HCT116 (cell line): ENCODE measurements at regions not wholly inside any gene's neighbourhood (a gene's known extent, or its start where the extent isn't known, plus 50 kb on each side); places are given as distances from the start of the nearest gene placed in this dataset.

Experiments
- ATAC-seq: fragments of 200-7000 bp; cut with Tn5 transposase; 2 replicates; pipeline ENCODE4 v1.9.1; 2020; ENCODE audit warnings: mild to moderate bottlenecking, moderate library complexity
- BruUV-seq: library from RNA; stranded (reverse); fragments of 400-500 nt; replicated peaks from 2 replicates; lab custom pipeline; 2021; lab: Mats Ljungman, UMichigan
- CTCF ChIA-PET: fragments of 300-600 bp; sonication (Branson Sonifier 250); formaldehyde crosslinking; loops from one replicate; lab custom pipeline; 2021; ENCODE audit warnings: antibody characterized with exemption; lab: Charles Lee
- POLR2A ChIA-PET: fragments of 300-600, 350-600 bp; sonication (Branson Sonifier 250); formaldehyde crosslinking; loops from one replicate; lab custom pipeline; 2021; ENCODE audit warnings: antibody characterized with exemption; lab: Charles Lee
- RAD21 ChIA-PET, 2 experiments: fragments of 300-600 bp; sonication (Branson Sonifier 250); formaldehyde crosslinking; loops; one replicate each; lab custom pipeline; 2023; ENCODE audit warnings: low total read pairs in 2 of 2; ENCODE audit not compliant: uncharacterized antibody in 2 of 2, unreplicated experiment in 2 of 2, low non-redundant PET in 1 of 2; lab: Charles Lee
- DNase-seq: peaks from one replicate; pipeline ENCODE4 v3.0.0-alpha.2; 2010; ENCODE audit warnings: low read depth, low spot score
- H2AFZ ChIP-seq: fragments of 200-600 bp; shearing (Covaris generic), sonication (generic); 2 replicates; pipeline ENCODE4 v1.6.1; 2017; ENCODE audit warnings: low read depth, mixed run types, mixed read lengths, antibody characterized with exemption, low read length; ENCODE audit not compliant: poor library complexity, severe bottlenecking
- H3K27ac ChIP-seq: 2 replicates; pipeline ENCODE4 v1.5.1; 2012; ENCODE audit warnings: low read depth, low read length
- H3K27me3 ChIP-seq: fragments of 200-600 bp; sonication (generic); 2 replicates; pipeline ENCODE4 v1.6.1; 2016; ENCODE audit warnings: mixed run types, low read length, mixed read lengths; ENCODE audit not compliant: insufficient read depth
- H3K36me3 ChIP-seq, 2 experiments: fragments of 200-500 bp in 1 of 2; fragments of 200-600 bp in 1 of 2; sonication (Bioruptor generic) in 1 of 2; sonication (generic) in 1 of 2; 2 replicates each; pipeline versions ENCODE4 v1.5.1 to v1.6.1; 2014 to 2016; ENCODE audit warnings: low read length in 2 of 2, inconsistent platforms in 1 of 2, mixed read lengths in 1 of 2, mixed run types in 1 of 2; ENCODE audit not compliant: insufficient read depth in 2 of 2, control insufficient read depth in 1 of 2
- H3K4me1 ChIP-seq, 2 experiments: fragments of 200-600 bp in 1 of 2; sonication (generic) in 1 of 2; 2 replicates each; pipeline versions ENCODE4 v1.5.1 to v1.6.1; 2012 to 2017; ENCODE audit warnings: low read length in 2 of 2, inconsistent platforms in 1 of 2, mild to moderate bottlenecking in 1 of 2, mixed read lengths in 1 of 2, mixed run types in 1 of 2, moderate library complexity in 1 of 2; ENCODE audit not compliant: insufficient read depth in 2 of 2, control insufficient read depth in 1 of 2
- H3K4me2 ChIP-seq: fragments of 200-600 bp; sonication (generic); 2 replicates; pipeline ENCODE4 v1.6.1; 2017; ENCODE audit warnings: mixed run types, low read length, mixed read lengths
- H3K4me3 ChIP-seq, 2 experiments: fragments of 200-600 bp in 1 of 2; sonication (generic) in 1 of 2; replicated peaks in 1 of 2; 2 replicates each; pipeline ENCODE4 v1.5.1; 2011 to 2016; ENCODE audit warnings: low read length in 2 of 2, control low read depth in 1 of 2, low read depth in 1 of 2, mild to moderate bottlenecking in 1 of 2, mixed read lengths in 1 of 2, mixed run types in 1 of 2
- H3K79me2 ChIP-seq: fragments of 200-600 bp; sonication (generic); 2 replicates; pipeline ENCODE4 v1.6.1; 2017; ENCODE audit warnings: mild to moderate bottlenecking, mixed run types, low read length, moderate library complexity, mixed read lengths; ENCODE audit not compliant: insufficient read depth
- H3K9ac ChIP-seq: fragments of 200-600 bp; sonication (generic); 2 replicates; pipeline ENCODE4 v1.6.1; 2016; ENCODE audit warnings: low read length, mixed read lengths
- H3K9me2 ChIP-seq: fragments of 200-600 bp; sonication (generic), shearing (Covaris generic); 2 replicates; pipeline ENCODE4 v1.6.1; 2017; ENCODE audit warnings: mixed run types, mild to moderate bottlenecking, moderate library complexity; ENCODE audit not compliant: insufficient read depth
- H3K9me3 ChIP-seq, 2 experiments: fragments of 200-500 bp in 1 of 2; fragments of 200-600 bp in 1 of 2; sonication (Bioruptor generic) in 1 of 2; sonication (generic) in 1 of 2; 2 replicates each; pipeline ENCODE4 v1.6.1; 2014 to 2017; ENCODE audit warnings: low read length in 2 of 2, mixed read lengths in 2 of 2, inconsistent platforms in 1 of 2, low read depth in 1 of 2, mild to moderate bottlenecking in 1 of 2, mixed run types in 1 of 2, moderate library complexity in 1 of 2; ENCODE audit not compliant: control insufficient read depth in 1 of 2, insufficient read depth in 1 of 2
- H4K20me1 ChIP-seq: fragments of 200-600 bp; sonication (generic), shearing (Covaris generic); 2 replicates; pipeline ENCODE4 v1.6.1; 2017; ENCODE audit warnings: mixed run types, mild to moderate bottlenecking, moderate library complexity; ENCODE audit not compliant: insufficient read depth
- CBX3 ChIP-seq: IDR thresholded peaks from 2 replicates; pipeline ENCODE4 v1.6.1; 2012; ENCODE audit warnings: low read depth
- CEBPB ChIP-seq: IDR thresholded peaks from 2 replicates; pipeline ENCODE4 v1.6.1; 2012; ENCODE audit warnings: low read depth
- FOSL1 ChIP-seq: IDR thresholded peaks from 2 replicates; pipeline ENCODE4 v1.6.1; 2012; ENCODE audit warnings: low read depth
- MAX ChIP-seq: IDR thresholded peaks from 2 replicates; pipeline ENCODE4 v1.6.1; 2012
- POLR2AphosphoS5 ChIP-seq: IDR thresholded peaks from 2 replicates; pipeline ENCODE4 v1.6.1; 2011; ENCODE audit warnings: mild to moderate bottlenecking, low read depth, low read length, moderate library complexity
- RAD21 ChIP-seq: IDR thresholded peaks from 2 replicates; pipeline ENCODE4 v1.6.1; 2012; ENCODE audit warnings: low read depth, mild to moderate bottlenecking
- YY1 ChIP-seq: IDR thresholded peaks from 2 replicates; pipeline ENCODE4 v1.6.1; 2011; ENCODE audit warnings: low read length, low read depth, moderate library complexity, mild to moderate bottlenecking; ENCODE audit not compliant: insufficient replicate concordance; ENCODE audit errors: extremely low read depth
- ZNF274 ChIP-seq: fragments of 200-500 bp; sonication (Bioruptor generic); IDR thresholded peaks from 2 replicates; pipeline ENCODE4 v1.6.1; 2014; ENCODE audit warnings: mild to moderate bottlenecking, low read depth, low read length, inconsistent platforms
- intact Hi-C: fragments of 100-400 bp; cut with micrococcal nuclease; formaldehyde crosslinking; loops from 2 replicates; pipeline ENCODE4 v1.10.0; 2022
- TF ChIP-seq, protein P1 (sequence below): IDR thresholded peaks from 2 replicates; pipeline ENCODE4 v1.6.1; 2012; ENCODE audit warnings: low read depth
- TF ChIP-seq, protein P2 (sequence below): IDR thresholded peaks from 2 replicates; pipeline ENCODE4 v1.6.1; 2012

DNA sequence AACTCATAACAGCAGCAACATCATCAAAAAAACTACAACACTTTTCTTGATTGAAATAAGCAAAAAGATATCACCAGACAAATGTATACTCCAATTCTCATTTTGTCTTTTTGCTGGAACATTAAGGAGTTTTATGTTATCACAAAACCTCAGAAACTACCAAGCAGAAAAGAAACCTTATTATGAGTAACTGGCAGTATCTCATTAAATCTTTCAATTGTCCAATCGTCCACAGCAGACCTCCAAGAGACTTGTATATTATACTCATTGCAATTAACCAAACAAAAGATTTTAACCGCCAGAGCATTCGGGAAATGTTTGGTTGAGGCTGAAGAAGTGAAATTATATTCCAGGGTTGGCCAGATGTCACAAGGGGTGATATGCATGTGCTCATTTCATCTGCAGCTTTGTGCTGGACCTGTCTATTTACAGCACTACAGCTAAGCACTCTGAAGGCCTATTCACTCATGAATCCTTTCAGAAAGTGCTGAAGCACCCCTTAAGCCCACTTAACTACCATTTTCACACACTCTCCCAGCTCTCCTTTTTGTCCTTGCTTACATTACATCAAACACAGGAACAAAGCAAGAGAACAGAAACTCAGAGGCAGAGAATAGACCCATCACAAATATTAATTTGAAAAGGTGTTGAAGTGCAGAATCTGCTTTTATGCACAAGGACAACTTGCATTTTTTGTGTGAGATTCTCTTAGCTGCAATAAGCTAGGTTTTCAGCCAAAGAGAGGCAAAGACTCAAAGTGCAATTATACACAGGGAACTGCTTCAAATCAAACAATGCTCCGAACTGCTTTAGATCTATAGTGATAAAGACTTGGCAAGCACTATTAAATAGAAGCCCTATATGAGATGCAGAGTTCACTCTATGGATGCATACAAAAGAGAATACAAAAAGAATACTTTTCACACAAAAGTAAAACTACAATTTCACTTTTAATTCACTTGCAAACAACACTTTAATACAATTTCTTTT, 150.4 kb upstream of the POU5F2 start:
- no peaks in the 10 kb centered on the region for H3K36me3 ChIP-seq
- no peaks in the 10 kb centered on the region for H3K27me3 ChIP-seq
- H3K27ac ChIP-seq: no peak overlapping the region
- H3K9me3 ChIP-seq: no peaks in the 10 kb centered on the region
- H4K20me1 ChIP-seq: no peaks in the 10 kb centered on the region
- no peak overlapping the region for H3K9ac ChIP-seq
- intact Hi-C loops: loop anchor here (10.0 kb wide), 1 partner anchor 287 kb away; no protein-coding TSS in a partner anchor
- no peak overlapping the region for H3K4me2 ChIP-seq
- ATAC-seq (no peak), DNase-seq (no peak)
- CTCF ChIA-PET: no interaction called here
- TF ChIP-seq, protein P1, sequence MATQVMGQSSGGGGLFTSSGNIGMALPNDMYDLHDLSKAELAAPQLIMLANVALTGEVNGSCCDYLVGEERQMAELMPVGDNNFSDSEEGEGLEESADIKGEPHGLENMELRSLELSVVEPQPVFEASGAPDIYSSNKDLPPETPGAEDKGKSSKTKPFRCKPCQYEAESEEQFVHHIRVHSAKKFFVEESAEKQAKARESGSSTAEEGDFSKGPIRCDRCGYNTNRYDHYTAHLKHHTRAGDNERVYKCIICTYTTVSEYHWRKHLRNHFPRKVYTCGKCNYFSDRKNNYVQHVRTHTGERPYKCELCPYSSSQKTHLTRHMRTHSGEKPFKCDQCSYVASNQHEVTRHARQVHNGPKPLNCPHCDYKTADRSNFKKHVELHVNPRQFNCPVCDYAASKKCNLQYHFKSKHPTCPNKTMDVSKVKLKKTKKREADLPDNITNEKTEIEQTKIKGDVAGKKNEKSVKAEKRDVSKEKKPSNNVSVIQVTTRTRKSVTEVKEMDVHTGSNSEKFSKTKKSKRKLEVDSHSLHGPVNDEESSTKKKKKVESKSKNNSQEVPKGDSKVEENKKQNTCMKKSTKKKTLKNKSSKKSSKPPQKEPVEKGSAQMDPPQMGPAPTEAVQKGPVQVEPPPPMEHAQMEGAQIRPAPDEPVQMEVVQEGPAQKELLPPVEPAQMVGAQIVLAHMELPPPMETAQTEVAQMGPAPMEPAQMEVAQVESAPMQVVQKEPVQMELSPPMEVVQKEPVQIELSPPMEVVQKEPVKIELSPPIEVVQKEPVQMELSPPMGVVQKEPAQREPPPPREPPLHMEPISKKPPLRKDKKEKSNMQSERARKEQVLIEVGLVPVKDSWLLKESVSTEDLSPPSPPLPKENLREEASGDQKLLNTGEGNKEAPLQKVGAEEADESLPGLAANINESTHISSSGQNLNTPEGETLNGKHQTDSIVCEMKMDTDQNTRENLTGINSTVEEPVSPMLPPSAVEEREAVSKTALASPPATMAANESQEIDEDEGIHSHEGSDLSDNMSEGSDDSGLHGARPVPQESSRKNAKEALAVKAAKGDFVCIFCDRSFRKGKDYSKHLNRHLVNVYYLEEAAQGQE: no peak
- TF ChIP-seq, protein P2, sequence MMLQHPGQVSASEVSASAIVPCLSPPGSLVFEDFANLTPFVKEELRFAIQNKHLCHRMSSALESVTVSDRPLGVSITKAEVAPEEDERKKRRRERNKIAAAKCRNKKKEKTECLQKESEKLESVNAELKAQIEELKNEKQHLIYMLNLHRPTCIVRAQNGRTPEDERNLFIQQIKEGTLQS: no peak
- no peak for TF ChIP-seq RAD21
- no peak for TF ChIP-seq POLR2AphosphoS5
- no peak for TF ChIP-seq CBX3
- no peak for TF ChIP-seq ZNF274
- no peak for TF ChIP-seq YY1
- TF ChIP-seq CEBPB: no peak
- TF ChIP-seq MAX: no peak
- TF ChIP-seq FOSL1: no peak
- TF ChIP-seq, all 23 proteins: peak for 0
- Histone ChIP-seq H3K9me2 (no peaks in the 10 kb centered on the region), H3K4me3 (no peak overlapping the region), H3K4me1 (no peaks in the 10 kb centered on the region), H3K79me2 (no peaks in the 10 kb centered on the region), H2AFZ (no peak overlapping the region)
- ChIA-PET POLR2A (no interaction called here), RAD21 (no interaction called here)
- BruUV-seq: no TSS peak
